ENCODE measurements at regions not wholly inside any gene's neighbourhood (a gene's known extent, or its start where the extent isn't known, plus 50 kb on each side); places are given as distances from the start of the nearest gene placed in this dataset.

DNA sequence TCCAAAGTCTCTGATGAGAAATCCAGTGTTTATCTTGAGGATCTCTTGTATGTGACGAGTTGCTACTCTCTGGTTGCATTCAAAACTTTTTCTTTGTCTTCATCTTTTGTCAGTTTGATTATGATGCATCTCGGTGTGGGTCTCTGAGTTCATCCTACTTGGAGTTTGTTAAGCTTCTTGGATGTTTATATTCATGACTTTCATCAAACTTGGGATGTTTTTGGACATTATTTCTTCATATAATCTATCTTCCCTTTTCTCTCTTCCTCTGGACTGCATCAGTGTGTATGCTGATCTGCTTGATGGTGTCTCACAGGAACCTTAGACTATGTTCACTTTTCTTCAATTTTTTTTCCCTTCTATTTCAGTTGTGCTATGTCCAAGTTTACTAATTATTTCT, 320.4 kb downstream of the TLE3 start:
- Histone ChIP-seq H3F3A (ENCODE audit: insufficient read depth, low read length) (no peaks in the 10 kb centered on the region), H3K36me3 (ENCODE audit: insufficient read depth, low read length) (no peaks in the 10 kb centered on the region), H3K9ac (ENCODE audit: low read length) (no peak overlapping the region), H2AFZ (ENCODE audit: low read length) (no peak overlapping the region), H3K4me3 (ENCODE audit: low read depth, low read length, poor library complexity, severe bottlenecking) (no peak overlapping the region), H4K20me1 (ENCODE audit: insufficient read depth, low read length) (no peaks in the 10 kb centered on the region), H3K27ac (ENCODE audit: low read depth, low read length, poor library complexity, severe bottlenecking) (no peak overlapping the region), H3K4me2 (ENCODE audit: low read length) (no peak overlapping the region), H3K27me3 (ENCODE audit: insufficient read depth, low read length) (no peaks in the 10 kb centered on the region), H3K79me2 (ENCODE audit: insufficient read depth, low read length) (no peaks in the 10 kb centered on the region), H3K4me1 (ENCODE audit: insufficient read depth, low read length, severe bottlenecking) (peaks cover 20% of the 10 kb centered on the region), H3K9me3 (ENCODE audit: low read length) (0 out of 2 replicates have a peak, but pooled peaks cover 6% of the 10 kb centered on the region), H3K9me2 (ENCODE audit: low read depth, low read length) (no peaks in the 10 kb centered on the region)
- no peak for TF ChIP-seq EZH2 (IDR thresholded peaks at IDR 0.05; ENCODE audit: borderline replicate concordance, low read length)
- TF ChIP-seq CTCF (IDR thresholded peaks at IDR 0.05; ENCODE audit: low read length), result no peak

GRCh38 chr15:69780374-69780773, 317.3 kb downstream of the TLE3 start:
- Histone ChIP-seq H3K9ac (ENCODE audit: low read length) (no peak overlapping the region), H3F3A (ENCODE audit: insufficient read depth, low read length) (no peaks in the 10 kb centered on the region), H3K9me3 (ENCODE audit: low read length) (0 out of 2 replicates have a peak, but pooled peaks cover 6% of the 10 kb centered on the region), H4K20me1 (ENCODE audit: insufficient read depth, low read length) (no peaks in the 10 kb centered on the region), H3K9me2 (ENCODE audit: low read depth, low read length) (no peaks in the 10 kb centered on the region), H3K27me3 (ENCODE audit: insufficient read depth, low read length) (no peaks in the 10 kb centered on the region), H3K4me1 (ENCODE audit: insufficient read depth, low read length, severe bottlenecking) (peaks cover 39% of the 10 kb centered on the region), H3K27ac (ENCODE audit: low read depth, low read length, poor library complexity, severe bottlenecking) (peak overlapping the region; percentile 33), H3K4me2 (ENCODE audit: low read length) (no peak overlapping the region), H2AFZ (ENCODE audit: low read length) (no peak overlapping the region), H3K79me2 (ENCODE audit: insufficient read depth, low read length) (no peaks in the 10 kb centered on the region), H3K36me3 (ENCODE audit: insufficient read depth, low read length) (no peaks in the 10 kb centered on the region), H3K4me3 (ENCODE audit: low read depth, low read length, poor library complexity, severe bottlenecking) (no peak overlapping the region)
- TF ChIP-seq EZH2 (IDR thresholded peaks at IDR 0.05; ENCODE audit: borderline replicate concordance, low read length) (no peak), CTCF (IDR thresholded peaks at IDR 0.05; ENCODE audit: low read length) (no peak)

DNA sequence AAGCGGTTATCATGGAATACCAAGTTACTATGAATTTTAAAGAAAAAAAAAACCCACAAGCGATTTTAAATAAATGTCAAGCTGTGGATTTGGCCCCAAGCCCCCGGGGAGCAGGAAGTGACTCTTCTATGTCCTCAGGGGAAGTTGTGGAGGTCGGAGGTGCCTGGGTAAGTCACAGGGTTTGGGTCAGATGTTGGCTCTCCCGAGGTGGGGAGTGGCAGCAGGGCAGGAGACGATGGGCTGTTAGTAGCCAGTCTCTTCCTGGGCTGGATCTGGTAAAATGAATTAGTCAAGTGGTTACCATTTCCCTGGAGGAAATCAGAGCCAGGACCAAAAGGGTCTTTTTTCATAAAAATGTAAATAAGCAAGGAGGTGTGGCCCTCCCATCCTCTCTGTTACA, 316.7 kb downstream of the TLE3 start:
- TF ChIP-seq CTCF (IDR thresholded peaks at IDR 0.05; ENCODE audit: low read length) (no peak), EZH2 (IDR thresholded peaks at IDR 0.05; ENCODE audit: borderline replicate concordance, low read length) (no peak)
- Histone ChIP-seq H3K4me1 (ENCODE audit: insufficient read depth, low read length, severe bottlenecking) (peaks cover 39% of the 10 kb centered on the region), H3K4me3 (ENCODE audit: low read depth, low read length, poor library complexity, severe bottlenecking) (no peak overlapping the region), H3K9me2 (ENCODE audit: low read depth, low read length) (no peaks in the 10 kb centered on the region), H2AFZ (ENCODE audit: low read length) (no peak overlapping the region), H3K27ac (ENCODE audit: low read depth, low read length, poor library complexity, severe bottlenecking) (peak overlapping the region; percentile 33), H3F3A (ENCODE audit: insufficient read depth, low read length) (no peaks in the 10 kb centered on the region), H3K9me3 (ENCODE audit: low read length) (0 out of 2 replicates have a peak, but pooled peaks cover 6% of the 10 kb centered on the region), H4K20me1 (ENCODE audit: insufficient read depth, low read length) (no peaks in the 10 kb centered on the region), H3K9ac (ENCODE audit: low read length) (no peak overlapping the region), H3K79me2 (ENCODE audit: insufficient read depth, low read length) (no peaks in the 10 kb centered on the region), H3K4me2 (ENCODE audit: low read length) (no peak overlapping the region), H3K36me3 (ENCODE audit: insufficient read depth, low read length) (no peaks in the 10 kb centered on the region), H3K27me3 (ENCODE audit: insufficient read depth, low read length) (no peaks in the 10 kb centered on the region)
